Spleen (tissue), 11 donors: ENCODE measurements at regions not wholly inside any gene's neighbourhood (a gene's known extent, or its start where the extent isn't known, plus 50 kb on each side); places are given as distances from the start of the nearest gene placed in this dataset.
"Not testable (repeated sequence)": the region's sequence is repeated elsewhere in the genome, so short reads cannot be mapped to it uniquely, and the experiment has no call there.

Experiments used
- DNase-seq: peaks from one replicate; pipeline ENCODE4 v3.0.0-alpha.2; 2020
- H3K27ac ChIP-seq, 8 donors: fragments of 200-600 bp; sonication (generic) in 7 of 8; 1 replicate in 4 of 8; 2 replicates in 4 of 8; pipeline versions ENCODE4 v1.5.0 to v1.8.0; 2016 to 2021; ENCODE audit warnings: inconsistent platforms in 4 of 8, mild to moderate bottlenecking in 4 of 8, moderate library complexity in 1 of 8
- H3K27me3 ChIP-seq, 7 donors: fragments of 200-600 bp; sonication (generic) in 6 of 7; replicated peaks in 1 of 7; 1 replicate in 4 of 7; 2 replicates in 3 of 7; pipeline versions ENCODE4 v1.5.0 to v1.8.0; 2016 to 2021; ENCODE audit warnings: inconsistent platforms in 3 of 7, mild to moderate bottlenecking in 1 of 7
- H3K36me3 ChIP-seq, 6 donors: fragments of 200-600 bp; sonication (generic) in 5 of 6; 1 replicate in 4 of 6; 2 replicates in 2 of 6; pipeline versions ENCODE4 v1.5.0 to v1.8.0; 2016 to 2021; ENCODE audit warnings: inconsistent platforms in 2 of 6
- H3K4me1 ChIP-seq, 6 donors: fragments of 200-600 bp; sonication (generic) in 5 of 6; 1 replicate in 3 of 6; 2 replicates in 3 of 6; pipeline versions ENCODE4 v1.5.0 to v1.8.0; 2016 to 2021; ENCODE audit warnings: inconsistent platforms in 3 of 6
- H3K4me3 ChIP-seq, 8 donors: fragments of 200-600 bp; sonication (generic) in 7 of 8; 1 replicate in 4 of 8; 2 replicates in 4 of 8; pipeline versions ENCODE4 v1.5.0 to v1.8.0; 2016 to 2021; ENCODE audit warnings: inconsistent platforms in 4 of 8, mild to moderate bottlenecking in 4 of 8, moderate library complexity in 2 of 8
- H3K9me3 ChIP-seq, 8 donors: fragments of 200-600 bp; sonication (generic) in 7 of 8; 1 replicate in 4 of 8; 2 replicates in 4 of 8; pipeline versions ENCODE4 v1.5.0 to v1.8.0; 2016 to 2021; ENCODE audit warnings: inconsistent platforms in 4 of 8
- POLR2A ChIP-seq, 3 donors: fragments of 450-650 bp; IDR thresholded peaks; one replicate each; pipeline ENCODE4 v1.5.1; 2017; ENCODE audit warnings: antibody characterized with exemption in 3 of 3, mild to moderate bottlenecking in 1 of 3
- POLR2AphosphoS5 ChIP-seq, 3 donors: sonication (generic); formaldehyde crosslinking; IDR thresholded peaks; one replicate each; pipeline ENCODE4 v1.5.1; 2017; ENCODE audit warnings: antibody characterized with exemption in 3 of 3
- WGBS, 5 donors: extraction: QIAGEN DNeasy Blood & Tissue Kit in 3 of 5; methylation state at CpG; one replicate each; pipeline versions ENCODE4 v1.1.5 to v1.1.7; 2013 to 2018; 5-methylcytosine and 5-hydroxymethylcytosine counted together
- intact Hi-C: fragments of 100-400 bp; cut with DNase I; formaldehyde crosslinking; loops from one replicate; pipeline ENCODE4 v1.15.0; 2023; ENCODE audit warnings: low total_unique reads
- TF ChIP-seq, protein P1 (sequence below), 11 experiments: fragments of 200-600 bp in 7 of 11; fragments of 450-650 bp in 4 of 11; sonication (generic) in 4 of 11; IDR thresholded peaks in 8 of 11; conservative IDR thresholded peaks in 3 of 11; 1 replicate in 7 of 11; 2 replicates in 4 of 11; pipeline versions ENCODE4 v1.4.0 to v1.8.0; 2016 to 2021; ENCODE audit warnings: antibody characterized with exemption in 11 of 11, inconsistent platforms in 4 of 11, mild to moderate bottlenecking in 1 of 11
- donor health status: healthy with polysubstance abuse.
- donor health status: DM: no; HTN: no; CAD: no; lungs with moderate emphysema.
- donor health status: DM: no; HTN: no; CAD: no.
- donor health status: Bipolar disorder and iron deficiency.
- donor health status: healthy.
- donor health status: DM: no; HTN: no; CAD: no.
- donor health status: DM: yes; HTN: yes; CAD: no.

DNA sequence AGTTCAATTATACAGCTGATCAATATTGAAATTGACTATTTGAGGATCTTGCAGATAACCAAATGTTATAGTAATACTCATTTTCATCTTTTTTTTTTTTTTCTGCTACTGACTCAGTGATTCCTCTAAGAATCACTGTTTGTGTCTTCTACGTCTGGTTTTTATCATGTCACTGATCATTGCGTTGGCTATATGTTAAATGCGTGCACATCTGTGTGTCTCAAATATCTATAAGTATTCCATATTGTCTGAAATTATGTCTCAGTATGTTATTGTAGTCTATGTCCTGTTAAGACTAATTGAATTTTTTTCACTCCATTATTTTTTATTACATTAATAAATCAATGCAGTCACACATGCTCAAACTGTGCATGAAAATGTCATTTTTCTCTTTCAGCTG lies 200.5 kb downstream of the PCDH20 start:
- TF ChIP-seq, protein P1, sequence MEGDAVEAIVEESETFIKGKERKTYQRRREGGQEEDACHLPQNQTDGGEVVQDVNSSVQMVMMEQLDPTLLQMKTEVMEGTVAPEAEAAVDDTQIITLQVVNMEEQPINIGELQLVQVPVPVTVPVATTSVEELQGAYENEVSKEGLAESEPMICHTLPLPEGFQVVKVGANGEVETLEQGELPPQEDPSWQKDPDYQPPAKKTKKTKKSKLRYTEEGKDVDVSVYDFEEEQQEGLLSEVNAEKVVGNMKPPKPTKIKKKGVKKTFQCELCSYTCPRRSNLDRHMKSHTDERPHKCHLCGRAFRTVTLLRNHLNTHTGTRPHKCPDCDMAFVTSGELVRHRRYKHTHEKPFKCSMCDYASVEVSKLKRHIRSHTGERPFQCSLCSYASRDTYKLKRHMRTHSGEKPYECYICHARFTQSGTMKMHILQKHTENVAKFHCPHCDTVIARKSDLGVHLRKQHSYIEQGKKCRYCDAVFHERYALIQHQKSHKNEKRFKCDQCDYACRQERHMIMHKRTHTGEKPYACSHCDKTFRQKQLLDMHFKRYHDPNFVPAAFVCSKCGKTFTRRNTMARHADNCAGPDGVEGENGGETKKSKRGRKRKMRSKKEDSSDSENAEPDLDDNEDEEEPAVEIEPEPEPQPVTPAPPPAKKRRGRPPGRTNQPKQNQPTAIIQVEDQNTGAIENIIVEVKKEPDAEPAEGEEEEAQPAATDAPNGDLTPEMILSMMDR (IDR thresholded peaks at IDR 0.05 in 8 of 11, conservative IDR thresholded peaks at IDR 0.05 in 3 of 11) = no peak
- no peak for TF ChIP-seq POLR2AphosphoS5 (IDR thresholded peaks at IDR 0.05)
- TF ChIP-seq POLR2A (IDR thresholded peaks at IDR 0.05) = no peak
- H3K36me3 ChIP-seq = no peaks in the 10 kb centered on the region
- H3K9me3 ChIP-seq = peaks cover 0 to 25% (median 4%) of the 10 kb centered on the region in 8 donors
- no peaks in the 10 kb centered on the region for H3K27me3 ChIP-seq
- DNase-seq = no peak
- H3K27ac ChIP-seq = no peak overlapping the region
- intact Hi-C loops = no loop called here
- WGBS, 5 donors = 91 to 98% (median 92%) methylated on average over 3 of the region's 3 CpGs
- H3K4me3 ChIP-seq = no peak overlapping the region
- no peaks in the 10 kb centered on the region for H3K4me1 ChIP-seq

DNA sequence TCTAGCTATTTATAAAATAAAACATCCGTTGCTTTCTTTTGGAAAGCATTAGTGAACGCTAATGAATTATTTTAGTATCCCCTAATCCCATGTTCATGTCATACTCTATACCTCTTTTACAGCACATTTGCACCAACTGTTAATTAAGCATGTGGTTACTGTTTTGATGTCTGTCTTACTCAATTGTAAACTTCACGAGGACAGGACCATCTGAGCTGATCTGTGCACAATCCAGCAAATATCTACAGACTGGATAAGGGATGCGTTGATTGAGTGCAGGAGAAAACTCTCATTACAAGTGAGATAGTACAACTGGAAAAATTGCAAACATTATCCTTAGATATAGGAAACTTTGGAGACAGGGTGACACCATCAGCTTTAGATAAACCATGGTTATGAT lies 201.1 kb downstream of the PCDH20 start:
- intact Hi-C loops = no loop called here
- Histone ChIP-seq H3K27me3 (no peaks in the 10 kb centered on the region), H3K4me1 (no peaks in the 10 kb centered on the region), H3K9me3 (peaks cover 0 to 22% (median 4%) of the 10 kb centered on the region in 8 donors), H3K4me3 (no peak overlapping the region), H3K27ac (no peak overlapping the region), H3K36me3 (no peaks in the 10 kb centered on the region)
- 69 to 84% (median 78%) methylated on average over 4 of the region's 4 CpGs for WGBS, 5 donors
- TF ChIP-seq, protein P1 (IDR thresholded peaks at IDR 0.05 in 8 of 11, conservative IDR thresholded peaks at IDR 0.05 in 3 of 11) = no peak
- TF ChIP-seq POLR2AphosphoS5 (IDR thresholded peaks at IDR 0.05) (no peak), POLR2A (IDR thresholded peaks at IDR 0.05) (no peak)
- DNase-seq = no peak

DNA sequence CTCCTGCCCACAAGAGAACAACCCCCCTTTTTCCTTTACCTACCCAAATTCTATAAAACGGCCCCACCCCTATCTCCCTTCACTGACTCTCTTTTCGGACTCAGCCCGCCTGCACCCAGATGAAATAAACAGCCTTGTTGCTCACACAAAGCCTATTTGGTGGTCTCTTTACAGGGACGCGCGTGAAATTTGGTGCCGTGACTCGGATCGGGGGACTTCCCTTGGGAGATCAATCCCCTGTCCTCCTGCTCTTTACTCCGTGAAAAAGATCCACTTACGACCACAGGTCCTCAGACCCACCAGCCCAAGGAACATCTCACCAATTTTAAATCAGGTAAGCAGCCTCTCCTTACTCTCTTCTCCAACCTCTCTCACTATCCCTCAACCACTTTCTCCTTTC lies 209.8 kb downstream of the PCDH20 start:
- H3K36me3 ChIP-seq, H3K4me1 ChIP-seq, H3K27me3 ChIP-seq, H3K9me3 ChIP-seq, H3K4me3 ChIP-seq, intact Hi-C loops, H3K27ac ChIP-seq: not testable (repeated sequence)
- WGBS, 5 donors = 84 to 92% (median 88%) methylated on average over 11 of the region's 11 CpGs
- DNase-seq = peak; percentile 58

DNA sequence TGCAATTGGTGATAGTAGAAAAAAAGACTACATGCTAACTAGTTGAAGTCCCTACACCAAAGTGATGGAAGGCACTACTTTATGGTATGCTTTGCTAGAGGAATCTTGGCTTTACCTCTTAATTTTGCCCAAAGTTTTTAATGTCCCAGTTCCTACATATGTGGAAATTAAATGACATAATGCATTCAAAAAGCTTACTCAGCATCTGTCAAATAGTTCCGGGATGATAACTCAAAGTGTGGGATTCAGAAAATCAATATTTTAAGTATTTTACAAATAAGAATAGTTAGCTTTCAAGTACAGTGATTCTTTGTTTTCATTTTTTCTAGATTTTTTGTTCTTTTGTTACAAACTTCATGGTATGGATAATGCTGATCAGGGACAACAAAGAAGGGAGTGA lies 211.6 kb downstream of the PCDH20 start:
- no peak for DNase-seq
- no peak for TF ChIP-seq POLR2A (IDR thresholded peaks at IDR 0.05)
- TF ChIP-seq POLR2AphosphoS5 (IDR thresholded peaks at IDR 0.05) = no peak
- TF ChIP-seq, protein P1 (IDR thresholded peaks at IDR 0.05 in 8 of 11, conservative IDR thresholded peaks at IDR 0.05 in 3 of 11) = no peak
- WGBS, 5 donors = 81 to 96% (median 89%) methylated on average over 1 of the region's 1 CpG
- no peaks in the 10 kb centered on the region for H3K27me3 ChIP-seq
- H3K4me3 ChIP-seq = no peak overlapping the region
- no peak overlapping the region for H3K27ac ChIP-seq
- H3K9me3 ChIP-seq = peaks cover 0 to 4% (median 0%) of the 10 kb centered on the region in 8 donors
- H3K36me3 ChIP-seq = no peaks in the 10 kb centered on the region
- intact Hi-C loops = no loop called here
- H3K4me1 ChIP-seq = no peaks in the 10 kb centered on the region

DNA sequence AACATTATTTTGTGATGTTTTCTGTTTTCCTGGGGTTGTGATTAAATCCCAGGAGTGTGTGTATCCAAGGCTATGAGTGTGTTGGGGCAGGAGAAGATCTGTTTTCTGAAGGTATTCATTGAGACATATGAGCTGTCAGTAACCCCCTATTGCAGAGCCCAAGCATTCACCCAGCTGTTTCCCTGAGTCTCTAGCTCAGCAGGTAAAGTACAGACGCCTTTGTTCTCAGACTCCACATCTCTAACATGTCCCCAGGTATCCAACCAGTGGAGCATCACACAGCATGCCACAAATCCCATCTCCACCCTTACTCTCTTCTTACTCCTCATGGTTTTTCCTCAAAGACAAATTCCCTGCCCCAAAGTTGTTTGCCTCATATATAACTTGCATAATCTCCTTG lies 213.6 kb downstream of the PCDH20 start:
- Histone ChIP-seq H3K4me1 (no peaks in the 10 kb centered on the region), H3K36me3 (no peaks in the 10 kb centered on the region), H3K4me3 (no peak overlapping the region), H3K27ac (no peak overlapping the region), H3K9me3 (peaks cover 0 to 3% (median 0%) of the 10 kb centered on the region in 8 donors), H3K27me3 (no peaks in the 10 kb centered on the region)
- WGBS, 5 donors = 23 to 32% (median 24%) methylated on average over 1 of the region's 1 CpG
- no peak for DNase-seq
- intact Hi-C loops = no loop called here
- TF ChIP-seq POLR2A (IDR thresholded peaks at IDR 0.05) = no peak
- TF ChIP-seq POLR2AphosphoS5 (IDR thresholded peaks at IDR 0.05) = no peak
- TF ChIP-seq, protein P1 (IDR thresholded peaks at IDR 0.05 in 8 of 11, conservative IDR thresholded peaks at IDR 0.05 in 3 of 11) = no peak
